ELF-1 (cell line): ENCODE measurements at regions not wholly inside any gene's neighbourhood (a gene's known extent, or its start where the extent isn't known, plus 50 kb on each side); places are given as distances from the start of the nearest gene placed in this dataset.
A peak's percentile ranks its signal among the peaks of the same experiment; 100 is the strongest.

Source experiments
- DNase-seq: peaks from one replicate; pipeline ENCODE4 v3.0.0-alpha.2; 2016; ENCODE audit warnings: low read depth, low spot score

DNA sequence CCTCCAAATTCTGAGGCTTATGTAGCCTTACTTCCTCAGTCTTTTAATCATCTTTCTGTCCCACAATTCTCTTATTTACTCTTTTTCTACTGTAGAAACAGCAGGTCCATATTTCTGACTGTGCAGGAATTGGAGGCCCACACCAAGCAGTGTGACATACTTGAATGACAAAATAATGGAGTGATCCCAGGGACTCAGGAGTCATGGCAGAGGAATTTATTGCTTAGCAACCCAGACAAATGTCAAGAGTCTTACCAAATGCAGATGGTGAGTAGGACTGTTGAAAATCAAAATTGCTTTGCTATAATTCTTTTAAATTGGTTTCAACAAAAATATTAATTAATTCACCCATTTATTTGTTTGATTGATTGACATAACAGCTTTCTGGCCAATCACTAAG, 59.9 kb downstream of the HTR1B start:
- DNase-seq = no peak

DNA sequence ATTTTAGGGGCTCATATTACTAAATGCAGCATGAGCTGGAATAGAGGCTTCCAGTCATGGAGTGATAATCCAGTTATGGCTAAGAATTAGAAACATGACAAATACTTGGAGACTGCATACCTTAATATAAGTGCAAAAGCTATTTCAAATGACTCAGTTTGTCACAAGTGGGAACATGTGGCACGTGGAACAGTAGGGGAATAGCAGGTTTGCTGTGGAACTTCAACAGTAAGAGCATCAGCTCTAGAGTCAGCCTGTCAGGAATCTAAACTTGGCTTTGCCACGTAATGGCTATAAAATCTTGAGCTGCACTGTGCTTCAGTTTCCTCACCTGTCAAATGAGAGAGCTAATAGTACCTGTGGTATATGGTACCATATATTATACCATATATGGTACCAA, 62.1 kb downstream of the HTR1B start:
- no peak for DNase-seq

DNA sequence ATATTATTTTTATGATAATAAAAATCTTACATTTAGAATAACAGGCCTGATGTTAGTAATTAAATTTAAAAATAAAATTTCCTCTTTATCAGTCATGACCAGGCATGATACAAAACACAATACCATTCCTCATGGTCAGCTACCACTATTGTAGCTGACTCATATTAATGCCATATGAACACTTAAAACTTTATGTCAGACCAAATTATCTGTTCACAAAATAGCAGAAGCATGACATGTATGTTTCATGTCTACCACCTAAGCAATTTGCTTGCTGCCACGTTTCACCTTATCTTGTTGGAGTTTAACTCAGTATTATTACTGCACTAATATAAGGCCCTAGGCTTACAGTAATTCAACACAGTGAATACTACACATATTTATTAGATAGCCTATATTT, 65.7 kb downstream of the HTR1B start:
- DNase-seq = no peak

DNA sequence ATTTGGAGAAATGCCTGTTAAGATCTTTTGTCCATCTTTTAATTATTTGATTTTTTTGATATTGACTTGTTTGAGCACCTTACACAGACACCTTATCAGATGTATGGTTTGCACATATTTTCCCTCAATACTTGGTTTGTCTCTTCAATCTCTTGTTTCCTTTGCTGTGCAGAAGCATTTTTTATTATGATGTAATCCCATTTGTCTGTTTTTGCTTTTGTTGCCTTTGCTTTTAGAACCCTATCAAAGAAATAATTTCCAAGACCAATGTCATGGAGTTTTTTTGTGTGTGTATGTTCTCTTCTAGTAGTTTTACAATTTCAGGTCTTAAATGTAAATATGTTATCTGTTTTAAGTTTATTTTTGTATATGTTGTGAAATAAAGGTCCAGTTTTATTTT, 73.9 kb downstream of the HTR1B start:
- DNase-seq = no peak

DNA sequence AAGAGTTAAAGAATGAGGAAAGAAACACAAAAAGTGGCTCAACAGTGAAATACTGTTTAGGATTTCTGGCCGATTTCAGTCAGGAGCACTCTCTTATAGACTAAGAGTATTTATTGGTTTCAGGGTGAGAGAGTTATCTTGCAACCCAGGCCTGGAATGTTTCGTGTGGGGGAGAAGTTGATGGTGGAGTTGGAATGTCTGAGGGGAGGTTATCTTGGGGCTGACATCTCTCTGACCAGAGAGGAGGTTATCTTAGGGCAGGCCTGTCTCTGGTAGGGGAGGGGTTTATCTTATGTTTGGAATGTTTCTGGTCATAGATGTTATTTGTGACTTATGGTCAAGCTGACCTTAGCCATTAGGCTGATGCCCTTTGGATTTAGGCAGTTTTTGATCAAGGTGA, 80.3 kb downstream of the HTR1B start:
- DNase-seq = peak; percentile 76

DNA sequence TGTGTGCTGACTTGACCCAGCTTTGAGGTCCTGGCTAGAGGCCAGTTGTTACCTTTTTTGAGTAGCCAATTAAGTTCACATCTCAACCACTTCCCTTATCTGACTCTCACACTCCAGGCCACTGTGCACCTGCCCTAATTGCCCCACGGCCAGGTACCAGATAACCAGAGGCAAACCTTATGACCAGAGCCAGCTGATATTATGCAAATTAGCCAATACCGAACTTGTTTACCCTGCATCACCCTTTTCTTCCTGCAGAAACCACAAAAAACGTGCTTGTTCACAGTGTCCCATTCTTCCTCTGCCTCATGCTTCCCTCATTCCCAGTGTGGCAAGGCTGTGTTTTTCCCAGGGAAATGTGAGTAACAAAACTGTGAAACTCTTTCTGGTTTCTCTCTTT, 89.3 kb downstream of the HTR1B start:
- no peak for DNase-seq

DNA sequence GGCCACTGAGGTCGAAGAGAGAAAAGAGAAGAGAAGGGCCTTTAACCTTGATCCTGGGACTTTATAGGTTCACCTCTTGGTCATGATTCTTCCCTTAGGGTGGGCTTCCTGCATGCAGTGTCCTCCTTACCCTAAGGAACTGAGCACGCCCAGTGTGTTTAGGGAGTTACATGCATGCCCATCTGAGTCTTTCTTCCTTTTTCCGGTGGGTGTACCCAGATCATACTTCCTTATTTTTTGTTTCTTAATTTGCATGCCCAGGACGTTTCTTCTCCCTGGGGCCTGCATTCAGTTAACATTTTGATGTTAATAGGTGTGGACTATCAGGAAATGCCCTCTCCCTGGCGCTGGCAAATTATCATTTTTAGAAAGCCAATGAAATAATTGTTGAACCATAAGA, 91.5 kb downstream of the HTR1B start:
- no peak for DNase-seq

DNA sequence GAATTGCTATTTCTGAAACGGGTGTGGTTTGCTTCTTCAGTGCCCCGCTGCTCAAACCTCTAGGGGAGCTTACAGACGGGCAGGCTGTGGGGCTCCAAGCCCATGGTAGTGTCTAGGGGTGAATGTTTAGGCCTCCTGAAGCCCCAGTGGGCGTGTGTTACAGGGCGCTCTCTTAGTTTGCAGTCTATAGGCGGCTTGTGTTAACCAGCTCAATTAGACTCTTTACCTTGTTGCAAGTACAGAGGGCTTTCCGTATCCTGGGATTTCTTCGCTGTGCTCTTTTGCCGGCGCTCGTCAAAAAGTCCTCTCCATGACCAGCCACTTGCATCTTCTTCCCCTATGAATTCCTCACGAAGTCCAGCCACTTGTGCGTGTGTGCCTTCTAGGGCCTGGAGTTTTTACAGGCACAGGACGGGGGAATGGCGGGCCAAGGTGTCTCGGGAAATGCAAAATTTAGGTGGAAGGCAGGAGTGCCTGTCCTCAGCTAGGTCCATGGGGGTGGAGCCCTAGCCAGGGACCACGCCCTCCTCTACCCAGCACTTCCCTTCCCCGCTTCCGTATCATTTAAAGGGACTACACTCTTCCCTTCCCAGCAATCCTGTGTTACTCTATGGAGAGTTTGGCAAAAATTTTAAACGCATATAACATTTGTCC, 94.5 kb downstream of the HTR1B start:
- peak; percentile 79 for DNase-seq

DNA sequence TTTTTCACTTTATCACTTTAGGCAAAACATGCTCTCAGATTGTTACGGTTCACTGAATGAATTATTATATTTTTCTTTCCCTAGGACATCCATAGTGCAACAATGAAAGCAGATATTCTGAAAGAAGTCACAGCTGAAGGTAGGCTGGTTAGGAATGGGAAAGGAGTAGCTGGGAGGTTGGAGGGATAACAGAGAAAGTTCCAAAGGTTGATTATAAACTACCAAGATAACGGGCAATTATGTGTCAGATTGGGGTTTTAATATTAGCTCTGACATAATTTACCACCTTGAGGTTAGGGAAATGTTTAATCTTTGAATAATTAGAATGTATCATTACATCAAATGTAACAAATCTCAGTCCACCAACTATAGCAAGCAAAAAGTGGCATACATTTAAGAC, 96.5 kb downstream of the HTR1B start:
- no peak for DNase-seq

DNA sequence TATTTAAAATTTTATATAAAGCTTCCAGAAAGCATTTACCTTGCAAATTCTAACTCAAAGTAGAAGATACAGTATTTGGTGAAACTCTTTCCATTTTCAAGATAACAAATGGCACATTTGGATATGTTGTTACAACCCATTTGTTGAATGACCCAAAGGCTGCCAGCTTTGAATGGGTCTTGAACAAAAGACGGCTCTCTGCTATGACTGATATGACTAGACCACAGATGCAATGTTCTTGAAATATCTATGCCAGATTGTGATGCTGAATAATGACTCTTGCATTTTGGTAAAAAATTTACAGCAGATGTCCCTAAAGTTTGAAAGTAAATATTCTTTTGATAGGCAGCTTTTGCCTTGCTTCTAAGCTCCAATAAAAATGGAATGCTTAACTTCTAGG, 99.6 kb downstream of the HTR1B start:
- no peak for DNase-seq

DNA sequence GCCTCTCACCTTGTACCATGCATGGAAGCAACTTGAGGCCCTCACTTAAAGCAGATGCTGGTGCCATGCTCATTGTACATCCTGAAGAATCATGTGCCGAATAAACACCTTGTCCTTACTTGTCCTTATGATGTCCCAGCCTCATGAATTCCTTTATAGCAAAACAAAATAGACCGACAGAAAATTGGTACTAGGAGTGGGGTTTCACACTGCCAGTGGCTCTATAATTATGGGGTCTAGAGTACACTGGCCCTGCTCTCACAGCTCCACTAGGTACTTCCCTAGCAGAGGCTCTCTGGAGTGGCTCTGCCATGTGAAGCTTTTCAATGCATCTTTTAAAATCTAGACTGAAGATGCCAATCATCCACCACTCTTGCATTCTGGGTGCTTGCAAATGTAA, 101.2 kb downstream of the HTR1B start:
- DNase-seq = no peak

DNA sequence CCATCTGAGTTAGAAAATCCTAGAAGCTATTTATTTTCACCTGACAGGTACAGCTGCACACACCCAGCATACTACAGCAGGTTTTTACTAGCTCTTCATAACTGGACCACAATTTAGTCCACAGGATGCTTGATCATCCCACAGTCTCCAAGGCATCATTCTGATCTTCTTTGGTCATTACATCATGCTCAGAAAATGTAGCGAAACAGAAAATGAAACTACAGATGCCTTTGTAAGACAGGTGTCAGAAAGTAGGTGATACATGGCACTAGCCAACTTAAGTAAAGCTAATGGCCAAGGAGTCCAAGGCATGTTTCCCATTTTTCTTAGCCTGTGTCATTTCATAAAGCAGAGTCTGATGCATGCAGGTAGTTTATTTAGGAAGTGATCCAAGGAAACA, 102.3 kb downstream of the HTR1B start:
- no peak for DNase-seq

DNA sequence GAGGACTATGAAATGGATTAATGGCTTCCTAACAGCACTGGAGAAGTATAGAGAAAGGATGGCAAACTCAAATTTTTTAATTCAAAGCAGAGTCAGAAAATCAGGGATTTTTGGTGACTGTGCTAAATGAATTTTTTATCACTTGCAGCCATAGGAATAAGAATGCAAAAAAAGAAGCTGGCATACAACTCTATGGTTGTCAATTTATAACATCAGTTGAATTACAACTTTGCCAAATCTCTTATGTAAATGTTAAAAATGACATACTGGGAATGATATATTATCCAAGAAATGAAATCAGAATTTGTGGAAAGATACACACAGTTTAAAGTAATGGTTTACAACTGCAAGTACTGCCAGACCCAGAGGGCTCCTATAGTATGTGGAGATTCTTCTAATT, 106.5 kb downstream of the HTR1B start:
- DNase-seq = no peak

DNA sequence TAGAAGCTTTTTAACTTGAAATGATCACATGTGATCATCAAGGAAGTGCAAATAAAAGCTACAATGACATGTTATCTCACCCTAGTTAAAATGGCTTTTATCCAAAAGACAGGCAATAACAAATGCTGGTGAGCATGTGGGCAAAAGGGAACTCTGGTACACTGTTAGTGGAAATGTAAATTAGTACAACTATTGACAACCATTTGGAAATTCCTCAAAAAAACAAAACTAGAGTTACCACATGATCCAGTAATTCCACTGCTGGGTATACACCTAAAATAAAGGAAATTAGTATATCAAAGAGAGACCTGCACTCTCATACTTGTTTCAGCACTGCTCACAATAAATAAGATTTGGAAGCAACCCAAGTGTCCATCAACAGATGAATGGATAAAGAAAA, 108.7 kb downstream of the HTR1B start:
- no peak for DNase-seq

DNA sequence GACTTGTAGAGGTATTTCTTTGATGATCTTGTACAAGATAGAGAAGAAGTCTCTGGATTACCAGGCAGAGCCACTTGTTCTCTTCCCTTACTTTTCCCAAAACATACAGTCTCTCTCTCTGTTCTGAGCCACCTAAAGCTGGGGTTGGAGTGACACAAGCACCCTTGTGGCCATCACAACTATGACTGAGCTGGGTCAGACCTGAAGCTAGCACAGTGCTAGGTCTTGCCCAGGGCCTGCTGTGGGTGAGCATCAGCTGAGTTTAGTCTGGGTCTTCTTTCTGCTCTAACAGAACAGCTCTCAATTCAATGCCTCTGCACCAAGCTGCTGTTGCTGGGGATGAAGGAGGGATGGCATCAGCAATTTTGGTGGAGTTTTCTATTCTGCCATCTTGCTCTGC, 110.2 kb downstream of the HTR1B start:
- no peak for DNase-seq

DNA sequence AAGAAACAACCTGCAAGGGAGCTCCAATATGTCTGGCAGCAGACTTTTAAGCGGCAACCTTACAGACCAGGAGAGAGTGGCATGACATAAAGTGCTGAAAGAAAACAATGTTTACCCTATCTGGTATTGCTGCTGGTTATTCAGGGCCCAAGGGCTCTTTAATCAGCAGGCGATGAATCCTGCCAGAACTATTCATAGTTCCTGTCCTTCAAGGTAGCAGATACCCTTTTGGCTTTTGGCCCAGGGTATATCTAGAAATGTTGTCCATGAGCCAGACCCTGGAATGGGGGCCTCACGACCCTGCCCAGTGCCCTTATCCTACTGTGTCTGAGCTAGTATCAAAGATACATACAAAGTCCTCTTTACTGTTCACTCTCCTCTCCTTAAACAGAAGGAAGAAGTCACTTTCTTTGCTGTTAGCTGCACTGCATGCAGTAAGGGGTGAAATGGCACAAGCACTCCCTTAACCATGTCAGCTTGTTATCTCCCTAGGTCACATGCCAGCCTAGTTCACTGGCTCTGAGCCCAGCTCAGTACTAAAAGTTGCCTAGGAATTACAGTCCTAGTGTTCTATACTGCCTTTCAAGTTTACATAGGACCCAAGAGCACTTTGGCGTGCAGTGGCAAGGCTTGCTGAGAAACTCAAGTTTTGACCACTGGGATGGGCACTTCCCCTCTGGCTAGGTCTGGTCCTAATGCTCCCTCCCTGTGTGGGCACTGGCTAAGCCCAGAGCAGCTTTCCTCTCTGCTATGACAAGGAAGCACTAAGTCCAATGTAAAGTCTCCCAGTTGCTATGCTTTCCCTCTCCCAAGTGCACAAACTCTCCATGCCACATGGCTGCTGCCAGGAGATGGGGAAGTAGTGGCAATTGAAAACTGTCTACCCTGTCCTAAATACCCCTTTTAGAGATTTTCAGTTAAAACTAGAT, 122.0 kb downstream of the HTR1B start:
- DNase-seq = no peak

DNA sequence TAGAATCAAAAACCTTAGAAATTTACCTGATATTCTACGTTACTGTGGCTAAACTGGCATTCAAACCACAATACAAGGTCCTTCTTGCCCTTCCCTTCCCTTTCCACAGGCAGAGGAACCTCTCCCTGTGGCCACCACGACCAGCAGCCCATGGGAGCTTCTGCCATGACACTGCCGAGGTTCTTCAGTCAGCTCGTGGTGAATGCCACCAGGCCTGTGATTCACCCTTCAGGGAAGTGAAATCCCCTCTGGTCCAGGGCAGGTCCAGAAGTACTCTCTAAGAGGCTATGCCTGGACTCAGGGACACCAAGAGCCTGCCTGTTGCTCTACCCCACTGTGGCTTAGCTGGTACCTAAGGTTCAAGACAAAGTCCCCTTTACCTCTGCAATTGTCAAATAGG, 123.0 kb downstream of the HTR1B start:
- no peak for DNase-seq

DNA sequence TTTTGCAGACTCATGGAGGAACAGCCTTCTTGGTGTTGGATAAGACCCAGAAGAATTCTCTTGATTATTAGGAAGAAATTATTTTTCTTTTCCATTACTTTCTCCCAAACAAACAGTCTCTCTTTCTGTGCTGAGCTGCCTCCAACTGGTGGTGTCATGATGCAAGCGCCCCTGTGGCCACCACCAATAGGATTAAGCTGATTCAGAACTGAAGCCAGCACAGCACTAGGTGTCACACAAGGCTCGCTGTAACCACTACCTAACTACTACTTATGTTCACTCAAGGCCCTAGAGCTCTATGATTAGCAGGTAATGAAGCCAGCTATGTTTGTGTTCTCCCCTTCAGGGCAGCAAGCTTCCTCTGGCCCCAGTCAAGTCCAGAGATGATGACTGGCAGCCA, 123.4 kb downstream of the HTR1B start:
- DNase-seq = no peak

DNA sequence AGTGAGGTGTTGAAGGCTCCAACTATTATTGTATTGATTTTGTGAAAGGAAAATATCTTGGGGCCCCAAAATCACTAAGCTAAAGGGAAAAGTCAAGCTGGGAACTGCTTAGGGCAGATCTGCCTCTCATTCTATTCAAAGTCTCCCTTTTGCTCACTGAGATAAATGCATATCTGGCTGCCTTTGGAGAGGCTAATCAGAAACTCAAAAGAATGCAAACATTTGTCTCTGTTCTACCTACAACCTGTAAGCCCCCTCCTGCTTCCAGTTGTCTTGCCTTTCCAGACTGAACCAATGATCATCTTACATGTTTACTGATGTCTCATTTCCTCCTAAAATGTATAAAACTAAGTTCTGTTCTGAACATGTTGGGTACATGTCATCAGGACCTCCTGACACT, 125.9 kb downstream of the HTR1B start:
- no peak for DNase-seq

DNA sequence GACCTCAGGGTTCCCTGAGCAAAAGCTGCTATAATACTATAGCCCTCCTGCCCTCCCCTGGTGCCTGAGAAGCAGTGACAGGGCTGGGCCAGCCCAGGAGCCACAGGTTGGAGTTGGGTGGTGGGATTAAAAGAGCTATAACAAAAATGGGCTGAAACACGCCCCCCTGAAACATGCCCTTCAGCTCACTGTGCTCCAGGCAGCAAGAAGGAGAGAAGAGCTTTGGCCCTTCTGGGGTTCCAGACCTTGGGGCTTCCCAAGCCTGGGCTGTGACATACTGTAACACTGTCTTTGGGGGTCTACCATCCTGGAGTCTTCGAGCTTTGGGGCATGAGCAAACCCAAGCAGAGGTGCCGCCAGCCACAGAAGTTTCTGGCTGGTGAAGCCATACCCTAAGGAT, 129.2 kb downstream of the HTR1B start:
- no peak for DNase-seq

DNA sequence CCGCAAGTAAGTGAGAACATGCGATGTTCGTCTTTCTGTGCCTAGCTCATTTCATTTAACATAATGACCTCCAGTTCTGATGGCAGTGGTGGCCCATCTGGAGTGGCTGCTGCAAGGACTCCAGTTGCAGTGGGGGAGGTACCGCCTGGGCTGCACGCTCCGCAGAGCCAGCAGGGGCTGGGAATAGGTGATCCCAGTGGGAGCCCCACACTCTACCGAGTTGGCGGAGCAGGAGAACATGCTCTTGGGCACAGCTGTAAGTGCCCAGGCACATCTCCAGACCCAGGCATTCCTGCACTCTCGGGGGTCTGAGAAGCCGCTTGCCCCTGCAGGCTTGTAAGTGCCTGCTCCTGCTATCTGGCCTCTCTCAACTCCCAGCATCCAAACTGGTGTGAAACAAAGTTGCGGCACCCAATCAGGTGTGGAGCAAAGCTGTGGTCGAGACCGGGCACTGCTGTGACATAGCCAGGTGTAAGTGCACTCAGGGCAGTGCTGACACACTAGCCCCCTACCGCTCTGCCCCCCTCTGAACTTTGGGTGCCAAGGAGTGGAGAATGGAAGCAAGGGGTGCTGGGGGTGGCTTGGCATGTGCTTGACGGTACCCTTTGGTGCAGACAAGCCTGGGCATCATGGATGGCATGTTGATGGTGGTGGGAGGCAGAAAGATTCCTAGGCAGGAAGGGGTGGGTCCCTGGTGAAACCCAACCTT, 130.2 kb downstream of the HTR1B start:
- DNase-seq = no peak

DNA sequence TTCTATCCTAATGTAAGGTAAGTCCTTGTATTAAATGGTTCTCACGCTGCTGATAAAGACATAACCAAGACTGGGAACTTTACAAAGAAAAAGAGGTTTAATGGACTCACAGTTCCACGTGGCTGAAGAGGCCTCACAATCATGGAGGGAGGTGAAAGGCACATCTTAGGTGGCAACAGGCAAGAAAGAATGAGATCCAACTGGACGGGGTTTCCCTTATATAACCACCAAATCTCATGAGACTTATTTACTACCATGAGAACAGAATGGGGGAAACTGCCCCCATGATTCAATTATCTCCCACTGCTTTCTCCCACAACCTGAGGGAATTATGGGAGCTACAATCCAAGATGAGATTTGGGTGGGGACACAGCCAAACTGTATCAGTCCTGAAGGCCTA, 136.6 kb downstream of the HTR1B start:
- no peak for DNase-seq

DNA sequence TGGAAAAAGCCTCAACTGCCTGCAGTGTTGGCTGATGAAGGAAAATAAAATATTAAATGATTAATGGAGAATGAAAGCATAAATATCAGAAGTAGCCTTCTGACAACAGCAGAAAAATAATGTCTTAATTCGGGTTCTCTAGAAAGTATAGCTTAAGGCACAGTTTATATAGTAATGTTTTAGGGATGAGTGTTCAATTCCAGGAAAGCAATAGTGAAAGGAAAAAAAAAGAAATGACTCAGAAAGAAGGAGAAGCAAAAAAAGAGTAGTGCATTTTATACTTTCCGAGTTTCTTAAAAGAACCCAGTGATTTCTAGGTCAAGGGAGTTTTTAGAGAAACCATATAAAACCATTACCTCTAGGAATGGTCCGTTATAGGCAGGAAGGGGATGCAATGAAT, 137.3 kb downstream of the HTR1B start:
- DNase-seq = no peak
